Gastrocnemius medialis (tissue), 4 donors: ENCODE measurements at regions not wholly inside any gene's neighbourhood (a gene's known extent, or its start where the extent isn't known, plus 50 kb on each side); places are given as distances from the start of the nearest gene placed in this dataset.

ENCODE experiments used
- ATAC-seq, 2 donors: fragments of 150-250 bp; one replicate each; pipeline ENCODE4 v1.9.1; 2016
- DNase-seq, 2 donors: peaks; one replicate each; pipeline ENCODE4 v3.0.0-alpha.2; 2019
- H3K27ac ChIP-seq, 4 donors: fragments of 200-600 bp; sonication (generic); 1 replicate in 1 of 4; 2 replicates in 3 of 4; pipeline ENCODE4 v1.5.1; 2016 to 2018; ENCODE audit warnings: mild to moderate bottlenecking in 2 of 4, moderate library complexity in 1 of 4
- H3K27me3 ChIP-seq, 3 donors: fragments of 200-600 bp; sonication (generic) in 2 of 3; 1 replicate in 1 of 3; 2 replicates in 2 of 3; pipeline versions ENCODE4 v1.5.1 to v1.6.0; 2016 to 2019; ENCODE audit warnings: mild to moderate bottlenecking in 1 of 3, moderate library complexity in 1 of 3
- H3K36me3 ChIP-seq, 2 donors: fragments of 200-600 bp; sonication (generic) in 1 of 2; one replicate each; pipeline ENCODE4 v1.5.1; 2017 to 2018
- H3K4me1 ChIP-seq, 2 donors: fragments of 200-600 bp; sonication (generic) in 1 of 2; one replicate each; pipeline ENCODE4 v1.5.1; 2016 to 2017; ENCODE audit warnings: mild to moderate bottlenecking in 2 of 2
- H3K4me3 ChIP-seq, 4 donors: fragments of 200-600 bp; sonication (generic) in 3 of 4; 1 replicate in 1 of 4; 2 replicates in 3 of 4; pipeline ENCODE4 v1.5.1; 2016 to 2019; ENCODE audit warnings: mild to moderate bottlenecking in 2 of 4
- H3K9me3 ChIP-seq, 3 donors: fragments of 200-600 bp; sonication (generic) in 2 of 3; 1 replicate in 1 of 3; 2 replicates in 2 of 3; pipeline ENCODE4 v1.5.1; 2016 to 2019
- CTCF ChIP-seq, 5 experiments: fragments of 450-650 bp in 3 of 5; fragments of 200-600 bp in 2 of 5; sonication (generic) in 2 of 5; IDR thresholded peaks in 4 of 5; conservative IDR thresholded peaks in 1 of 5; 1 replicate in 4 of 5; 2 replicates in 1 of 5; pipeline ENCODE4 v1.5.1; 2016 to 2019; ENCODE audit warnings: antibody characterized with exemption in 5 of 5, mild to moderate bottlenecking in 3 of 5, moderate library complexity in 3 of 5
- POLR2A ChIP-seq, 2 donors: fragments of 450-650 bp; IDR thresholded peaks; one replicate each; pipeline ENCODE4 v1.6.1; 2017; ENCODE audit warnings: antibody characterized with exemption in 2 of 2, mild to moderate bottlenecking in 2 of 2, moderate library complexity in 2 of 2
- in situ Hi-C, 4 donors: fragments of 200-750 bp; cut with MboI; loops; one replicate each; pipeline versions ENCODE4 v1.15.0 to v1.8.0; 2017; ENCODE audit warnings: low sequenced_read_pairs in 4 of 4
- intact Hi-C: fragments of 100-400 bp; cut with DNase I; formaldehyde crosslinking; loops from one replicate; pipeline ENCODE4 v1.15.1; 2023; ENCODE audit warnings: low total_unique reads

- in situ Hi-C loops = no loop called here
- H3K4me3 ChIP-seq = no peak overlapping the region
- H3K4me1 ChIP-seq = no peaks in the 10 kb centered on the region
- no peak overlapping the region for H3K27ac ChIP-seq
- H3K9me3 ChIP-seq = no peaks in the 10 kb centered on the region
- ATAC-seq = no peak
- no peak for DNase-seq
- no peaks in the 10 kb centered on the region for H3K27me3 ChIP-seq
- TF ChIP-seq POLR2A (IDR thresholded peaks at IDR 0.05) = no peak
- TF ChIP-seq CTCF (IDR thresholded peaks at IDR 0.05 in 4 of 5, conservative IDR thresholded peaks at IDR 0.05 in 1 of 5) = no peak
- intact Hi-C loops = no loop called here
- H3K36me3 ChIP-seq = no peaks in the 10 kb centered on the region
These were observed 111.2 kb upstream of the TMEM47 start for GRCh38 chrX:34768290-34768689.

GRCh38 chrX:34770511-34770910 is 113.4 kb upstream of the TMEM47 start:
- no peak overlapping the region for H3K4me3 ChIP-seq
- no peak overlapping the region for H3K27ac ChIP-seq
- H3K27me3 ChIP-seq = no peaks in the 10 kb centered on the region
- in situ Hi-C loops = no loop called here
- no peaks in the 10 kb centered on the region for H3K36me3 ChIP-seq
- DNase-seq = no peak
- intact Hi-C loops = no loop called here
- ATAC-seq = no peak
- H3K4me1 ChIP-seq = no peaks in the 10 kb centered on the region
- H3K9me3 ChIP-seq = no peaks in the 10 kb centered on the region
- no peak for TF ChIP-seq POLR2A (IDR thresholded peaks at IDR 0.05)
- TF ChIP-seq CTCF (IDR thresholded peaks at IDR 0.05 in 4 of 5, conservative IDR thresholded peaks at IDR 0.05 in 1 of 5) = no peak

- H3K9me3 ChIP-seq = no peaks in the 10 kb centered on the region
- no peaks in the 10 kb centered on the region for H3K4me1 ChIP-seq
- DNase-seq = no peak
- intact Hi-C loops (no loop called here), in situ Hi-C loops (no loop called here)
- H3K36me3 ChIP-seq = no peaks in the 10 kb centered on the region
- H3K4me3 ChIP-seq = no peak overlapping the region
- ATAC-seq = no peak
- H3K27ac ChIP-seq = no peak overlapping the region
- no peaks in the 10 kb centered on the region for H3K27me3 ChIP-seq
- TF ChIP-seq CTCF (IDR thresholded peaks at IDR 0.05 in 4 of 5, conservative IDR thresholded peaks at IDR 0.05 in 1 of 5) (no peak), POLR2A (IDR thresholded peaks at IDR 0.05) (no peak)
These were observed 121.8 kb upstream of the TMEM47 start for GRCh38 chrX:34778916-34779315.

- no peaks in the 10 kb centered on the region for H3K9me3 ChIP-seq
- DNase-seq (no peak), ATAC-seq (no peak)
- H3K36me3 ChIP-seq = no peaks in the 10 kb centered on the region
- TF ChIP-seq CTCF (IDR thresholded peaks at IDR 0.05 in 4 of 5, conservative IDR thresholded peaks at IDR 0.05 in 1 of 5) (no peak), POLR2A (IDR thresholded peaks at IDR 0.05) (no peak)
- H3K27ac ChIP-seq = no peak overlapping the region
- H3K4me3 ChIP-seq = no peak overlapping the region
- in situ Hi-C loops (no loop called here), intact Hi-C loops (no loop called here)
- no peaks in the 10 kb centered on the region for H3K27me3 ChIP-seq
- H3K4me1 ChIP-seq = no peaks in the 10 kb centered on the region
These were observed 132.9 kb upstream of the TMEM47 start for GRCh38 chrX:34790026-34790425.

GRCh38 chrX:34805951-34806350 is 136.6 kb upstream of the FAM47B start:
- intact Hi-C loops = no loop called here
- Histone ChIP-seq H3K9me3 (no peaks in the 10 kb centered on the region), H3K36me3 (no peaks in the 10 kb centered on the region), H3K27ac (no peak overlapping the region), H3K4me1 (no peaks in the 10 kb centered on the region), H3K27me3 (no peaks in the 10 kb centered on the region), H3K4me3 (no peak overlapping the region)
- ATAC-seq (no peak), DNase-seq (no peak)
- in situ Hi-C loops = no loop called here
- TF ChIP-seq CTCF (IDR thresholded peaks at IDR 0.05 in 4 of 5, conservative IDR thresholded peaks at IDR 0.05 in 1 of 5) = no peak
